GM12864 (cell line): ENCODE measurements at regions not wholly inside any gene's neighbourhood (a gene's known extent, or its start where the extent isn't known, plus 50 kb on each side); places are given as distances from the start of the nearest gene placed in this dataset.

Experiments used
- DNase-seq: peaks from one replicate; pipeline ENCODE4 v3.0.0-alpha.2; 2011; ENCODE audit warnings: low read depth
- H3K4me3 ChIP-seq: 2 replicates; pipeline ENCODE4 v1.5.1; 2011; ENCODE audit warnings: mild to moderate bottlenecking, low read depth, low read length, control low read depth
- CTCF ChIP-seq: IDR thresholded peaks from 2 replicates; pipeline ENCODE4 v1.5.1; 2011; ENCODE audit warnings: low read depth, mild to moderate bottlenecking, moderate library complexity, low read length, control low read depth, inconsistent platforms; ENCODE audit errors: missing control alignments

DNA sequence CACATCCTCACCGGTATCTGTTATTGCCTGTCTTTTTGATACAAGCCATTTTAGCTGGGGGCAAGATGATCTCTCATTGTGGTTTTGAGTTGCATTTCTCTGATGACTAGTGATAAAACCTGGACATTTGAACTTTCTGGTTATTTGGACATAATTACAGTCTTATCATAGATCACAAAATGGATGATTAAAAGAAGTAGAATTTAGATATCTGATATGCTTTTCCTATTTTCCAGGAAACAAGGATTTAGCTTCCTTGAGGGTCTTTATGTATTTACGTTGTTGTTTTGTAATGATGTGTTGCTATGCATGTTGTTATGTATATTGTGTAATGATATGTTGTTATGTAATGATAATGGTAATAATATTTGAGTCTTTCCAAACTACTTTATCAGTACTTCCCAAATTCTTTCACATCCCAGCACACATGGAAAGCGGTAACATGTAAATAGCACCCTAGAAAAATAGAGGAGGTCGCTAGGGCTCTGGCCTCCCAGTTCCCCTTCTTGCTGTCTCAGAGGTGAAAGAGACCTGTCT, 53.8 kb downstream of the GJD2 start:
- DNase-seq = no peak
- no peak overlapping the region for H3K4me3 ChIP-seq
- TF ChIP-seq CTCF = no peak

DNA sequence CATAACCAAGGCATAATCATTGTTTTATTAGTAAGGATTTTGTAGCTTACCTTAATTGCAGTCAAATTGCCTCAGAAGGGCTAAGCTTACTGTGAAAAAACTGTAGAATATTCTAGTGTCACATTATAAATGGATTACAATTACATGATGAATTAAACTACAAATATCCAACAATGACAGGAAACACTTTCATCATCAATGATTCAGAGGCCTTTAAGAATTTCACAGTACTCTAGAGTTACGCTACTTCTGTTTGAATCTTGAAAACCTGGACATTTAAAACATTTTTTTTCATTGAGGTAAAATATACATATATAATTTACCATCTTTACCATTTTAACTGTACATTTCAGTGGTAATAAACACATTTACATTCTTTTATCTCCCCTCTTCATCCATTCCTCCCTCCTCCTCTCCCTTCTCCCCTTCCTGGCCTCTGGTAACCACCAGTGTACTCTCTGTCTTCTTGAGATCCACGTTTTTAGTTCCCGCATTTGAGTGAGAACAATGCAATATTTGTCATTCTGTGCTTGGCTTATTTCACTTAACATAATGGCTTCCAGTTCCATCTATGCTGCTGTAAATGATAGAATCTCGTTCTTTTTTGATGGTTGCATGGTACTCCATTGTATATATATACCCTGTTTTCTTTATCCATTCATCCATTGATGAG, 54.7 kb downstream of the GJD2 start:
- DNase-seq = no peak
- no peak overlapping the region for H3K4me3 ChIP-seq
- TF ChIP-seq CTCF = no peak

DNA sequence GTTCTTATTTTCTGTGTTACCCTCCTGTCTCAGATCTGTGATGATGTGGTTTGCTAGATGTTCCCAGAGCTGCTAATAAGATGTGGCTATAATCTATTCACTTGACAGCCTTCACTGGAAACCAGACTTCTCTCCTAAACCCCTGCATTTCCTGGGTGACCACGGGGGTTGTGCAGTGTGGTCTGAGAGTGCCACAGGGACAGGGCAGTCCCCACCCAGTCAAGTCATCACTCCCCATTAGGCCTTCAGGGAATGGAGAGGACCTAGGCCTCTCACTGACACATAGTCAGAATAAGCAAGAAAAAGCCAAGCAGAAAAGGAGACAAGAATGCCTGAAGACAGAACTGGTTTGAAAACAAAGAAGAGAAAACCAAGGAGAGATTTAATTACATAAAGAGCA, 58.3 kb downstream of the GJD2 start:
- no peak overlapping the region for H3K4me3 ChIP-seq
- no peak for TF ChIP-seq CTCF
- DNase-seq = no peak

- no peak overlapping the region for H3K4me3 ChIP-seq
- no peak for TF ChIP-seq CTCF
- DNase-seq = no peak
Observed at GRCh38 chr15:34693053-34693744, 61.6 kb downstream of the GJD2 start.

- no peak overlapping the region for H3K4me3 ChIP-seq
- TF ChIP-seq CTCF = no peak
- DNase-seq = no peak
Observed at GRCh38 chr15:34691034-34691433, 63.8 kb downstream of the GJD2 start.

DNA sequence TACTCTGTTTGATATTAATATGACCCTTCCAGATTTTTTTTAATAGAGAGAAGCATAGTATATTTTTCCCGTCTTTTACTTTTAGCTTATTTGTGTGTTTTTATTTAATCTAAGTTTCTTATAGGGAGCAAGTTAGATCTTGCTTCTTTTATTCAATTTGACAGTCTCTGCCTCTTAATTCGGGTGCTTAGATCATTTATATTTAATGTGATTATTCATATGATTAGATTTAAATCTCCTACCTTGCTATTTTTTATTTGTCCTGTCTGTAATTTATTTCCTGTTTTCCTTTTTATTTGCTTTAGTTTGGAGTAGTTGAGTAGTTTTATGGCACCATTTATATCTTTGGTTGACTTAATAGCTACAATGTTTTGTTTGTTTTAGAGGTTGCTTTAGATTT, 66.1 kb downstream of the GJD2 start:
- no peak for DNase-seq
- TF ChIP-seq CTCF = no peak

More for the DNA sequence above, 66.1 kb downstream of the GJD2 start:
- H3K4me3 ChIP-seq = no peak overlapping the region
